ENCODE measurements at regions not wholly inside any gene's neighbourhood (a gene's known extent, or its start where the extent isn't known, plus 50 kb on each side); places are given as distances from the start of the nearest gene placed in this dataset.

GRCh38 chr5:62938927-62939326 is 360.3 kb downstream of the LRRC70 start:
- TF ChIP-seq CTCF (IDR thresholded peaks at IDR 0.05; ENCODE audit: low read depth, low read length) (no peak), EZH2phosphoT487 (IDR thresholded peaks at IDR 0.05; ENCODE audit: low read depth) (no peak)
